ENCODE measurements at regions not wholly inside any gene's neighbourhood (a gene's known extent, or its start where the extent isn't known, plus 50 kb on each side); places are given as distances from the start of the nearest gene placed in this dataset.

GRCh38 chr16:14013145-14013570, 58.0 kb upstream of the MRTFB start (continued):
- TF ChIP-seq NBN (IDR thresholded peaks at IDR 0.05) (no peak), FOXK2 (IDR thresholded peaks at IDR 0.05) (no peak), IRF5 (IDR thresholded peaks at IDR 0.05; ENCODE audit: borderline replicate concordance) (no peak), MLLT1 (IDR thresholded peaks at IDR 0.05) (no peak)

GRCh38 chr16:14013571-14014283, 57.4 kb upstream of the MRTFB start:
- Histone ChIP-seq H3K9me3 (replicated peaks; ENCODE audit: control insufficient read depth, insufficient read depth, low read length) (no peaks in the 10 kb centered on the region), H3K27me3 (replicated peaks in 1 of 2; ENCODE audit: control insufficient read depth in 2 of 2, insufficient read depth in 2 of 2, low read length in 1 of 2) (0 out of 4 replicates have a peak, but pooled peaks cover 0 to 3% of the 10 kb centered on the region in 2 experiments), H3K36me3 (ENCODE audit: control insufficient read depth in 2 of 2, insufficient read depth in 2 of 2, low read length in 1 of 2) (no peaks in the 10 kb centered on the region), H3K27ac (ENCODE audit: control insufficient read depth, insufficient read depth) (no peak overlapping the region), H3K4me2 (ENCODE audit: control insufficient read depth, insufficient read depth) (no peak overlapping the region), H3K79me2 (ENCODE audit: control insufficient read depth, insufficient read depth, low read length) (no peaks in the 10 kb centered on the region), H3K4me3 (no peak overlapping the region), H2AFZ (ENCODE audit: control insufficient read depth, low read depth, low read length) (no peak overlapping the region), H3K4me1 (ENCODE audit: control insufficient read depth, insufficient read depth, low read length) (no peaks in the 10 kb centered on the region), H4K20me1 (ENCODE audit: control insufficient read depth, insufficient read depth) (no peaks in the 10 kb centered on the region), H3K9ac (ENCODE audit: control insufficient read depth, insufficient read depth, low read length) (no peak overlapping the region)
- ChIA-PET RAD21 (ENCODE audit: unreplicated experiment) (no interaction called here), SMC1A (ENCODE audit: uncharacterized antibody, unreplicated experiment) (no interaction called here), CTCF (no interaction called here), POLR2A (no interaction called here)
- ATAC-seq (no peak), FAIRE-seq (no peak), DNase-seq (ENCODE audit: low read depth, low spot score) (no peak)
- in situ Hi-C loops (cut with MboI) (no loop called here), intact Hi-C loops (cut with micrococcal nuclease; ENCODE audit: unreplicated experiment) (no loop called here)
- TF ChIP-seq ZNF207 (IDR thresholded peaks at IDR 0.05; ENCODE audit: borderline replicate concordance), result no peak
- TF ChIP-seq PBX3 (IDR thresholded peaks at IDR 0.05; ENCODE audit: insufficient replicate concordance, low read depth, low read length), result no peak
- TF ChIP-seq BRCA1 (IDR thresholded peaks at IDR 0.05; ENCODE audit: low read depth, low read length), result no peak
- TF ChIP-seq MXI1 (IDR thresholded peaks at IDR 0.05; ENCODE audit: low read depth, low read length), result no peak
- TF ChIP-seq HDGF (IDR thresholded peaks at IDR 0.05), result no peak
- no peak for TF ChIP-seq ZBTB40 (IDR thresholded peaks at IDR 0.05; ENCODE audit: borderline replicate concordance)
- TF ChIP-seq KAT2A (conservative IDR thresholded peaks at IDR 0.05; ENCODE audit: control insufficient read depth, low read depth, low read length), result no peak
- no peak for TF ChIP-seq RBBP5 (conservative IDR thresholded peaks at IDR 0.05)
- no peak for TF ChIP-seq CREB1 (IDR thresholded peaks at IDR 0.05; ENCODE audit: low read depth)
- no peak for TF ChIP-seq GABPA (IDR thresholded peaks at IDR 0.05; ENCODE audit: low read depth)
- no TSS peak for BruUV-seq (replicated peaks)
- 60% methylated on average over 13 of the region's 13 CpGs for WGBS (ENCODE audit: insufficient coverage, insufficient replicate concordance, low lambda C conversion rate, missing lambda C conversion rate)
